ENCODE measurements at regions not wholly inside any gene's neighbourhood (a gene's known extent, or its start where the extent isn't known, plus 50 kb on each side); places are given as distances from the start of the nearest gene placed in this dataset.

DNA sequence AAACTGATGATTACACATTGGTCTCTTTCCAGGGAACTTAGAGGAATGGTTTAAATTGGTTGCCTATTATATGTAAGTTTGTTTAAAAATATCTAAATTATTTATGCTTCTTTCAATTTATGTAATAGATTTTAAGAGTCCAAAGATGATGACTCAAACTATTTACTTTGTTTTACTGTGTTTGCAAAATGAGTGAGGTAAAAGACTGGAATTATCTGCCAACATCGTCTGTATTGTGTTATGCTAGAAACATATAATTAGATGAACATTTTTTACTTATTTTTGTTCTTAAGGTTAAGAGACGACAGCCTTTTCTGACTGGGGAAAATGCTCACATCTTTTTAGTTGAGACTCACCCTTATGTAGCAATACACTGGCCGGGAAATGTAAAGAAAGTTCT is 51.1 kb upstream of the SYTL5 start:
- Histone ChIP-seq H2BK12ac (ENCODE audit: low read depth, low read length) (no peak overlapping the region), H3K23ac (ENCODE audit: insufficient read length) (no peak overlapping the region), H3K27me3 (replicated peaks in 1 of 4; ENCODE audit: control insufficient read depth in 3 of 4, extremely low read depth in 1 of 4, insufficient read depth in 3 of 4, low read length in 3 of 4) (no peaks in the 10 kb centered on the region), H4K5ac (ENCODE audit: insufficient read length, low read depth, low read length) (no peak overlapping the region), H2AFZ (ENCODE audit: low read length) (no peak overlapping the region), H3K79me2 (ENCODE audit: control insufficient read depth in 1 of 2, insufficient read depth in 2 of 2, low read length in 2 of 2) (no peaks in the 10 kb centered on the region), H4K20me1 (replicated peaks in 1 of 2; ENCODE audit: control insufficient read depth in 1 of 2, insufficient read depth in 2 of 2, low read length in 2 of 2) (no peaks in the 10 kb centered on the region), H3K14ac (ENCODE audit: insufficient read length) (no peak overlapping the region), H3K56ac (replicated peaks; ENCODE audit: insufficient read length, low read depth, low read length) (no peak overlapping the region), H3K4me2 (ENCODE audit: insufficient read depth in 1 of 2, low read depth in 2 of 2, low read length in 2 of 2) (no peak overlapping the region), H3K23me2 (ENCODE audit: low read depth, low read length) (no peaks in the 10 kb centered on the region), H3K4me1 (replicated peaks in 1 of 4; ENCODE audit: control insufficient read depth in 3 of 4, insufficient read depth in 4 of 4, low read length in 3 of 4) (no peaks in the 10 kb centered on the region), H3K4me3 (ENCODE audit: extremely low read depth in 1 of 4, insufficient read depth in 2 of 4, low read depth in 3 of 4, low read length in 4 of 4) (no peak overlapping the region), H3K36me3 (ENCODE audit: control insufficient read depth in 2 of 4, insufficient read depth in 4 of 4, low read length in 3 of 4) (no peaks in the 10 kb centered on the region), H3K9me3 (ENCODE audit: insufficient read depth in 2 of 2, low read depth in 1 of 2, low read length in 1 of 2) (no peaks in the 10 kb centered on the region), H2BK5ac (ENCODE audit: low read depth, low read length) (no peak overlapping the region), H3K18ac (ENCODE audit: extremely low read depth, low read length) (no peak overlapping the region), H2BK120ac (replicated peaks; ENCODE audit: low read depth, low read length) (no peak overlapping the region), H3K4ac (replicated peaks; ENCODE audit: insufficient read length, low read depth, low read length) (no peak overlapping the region), H3K27ac (ENCODE audit: low read depth, low read length) (no peak overlapping the region), H2BK20ac (ENCODE audit: low read length) (no peak overlapping the region), H2AK5ac (ENCODE audit: low read depth, low read length) (no peak overlapping the region), H2BK15ac (ENCODE audit: low read length) (no peak overlapping the region), H4K8ac (ENCODE audit: extremely low read depth, insufficient read depth, low read length) (no peak overlapping the region), H4K91ac (replicated peaks; ENCODE audit: insufficient read length, low read length) (no peak overlapping the region), H3K79me1 (ENCODE audit: low read depth, low read length) (no peaks in the 10 kb centered on the region), H3K9ac (replicated peaks in 1 of 4; ENCODE audit: extremely low read depth in 1 of 4, low read depth in 3 of 4, low read length in 3 of 4) (no peak overlapping the region)
- POLR2A ChIA-PET (ENCODE audit: partially characterized antibody), result no interaction called here
- DNase-seq (ENCODE audit: low read depth in 1 of 2, low spot score in 2 of 2), result no peak
- FAIRE-seq, result no peak
- TF ChIP-seq, protein P1, sequence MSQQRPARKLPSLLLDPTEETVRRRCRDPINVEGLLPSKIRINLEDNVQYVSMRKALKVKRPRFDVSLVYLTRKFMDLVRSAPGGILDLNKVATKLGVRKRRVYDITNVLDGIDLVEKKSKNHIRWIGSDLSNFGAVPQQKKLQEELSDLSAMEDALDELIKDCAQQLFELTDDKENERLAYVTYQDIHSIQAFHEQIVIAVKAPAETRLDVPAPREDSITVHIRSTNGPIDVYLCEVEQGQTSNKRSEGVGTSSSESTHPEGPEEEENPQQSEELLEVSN (IDR thresholded peaks at IDR 0.05), result no peak
- TF ChIP-seq HDAC2 (IDR thresholded peaks at IDR 0.05; ENCODE audit: borderline replicate concordance in 1 of 2, low read depth in 2 of 2, low read length in 2 of 2), result no peak
- TF ChIP-seq GABPA (IDR thresholded peaks at IDR 0.05; ENCODE audit: borderline replicate concordance, insufficient read depth, low read length), result no peak
- TF ChIP-seq, protein P2, sequence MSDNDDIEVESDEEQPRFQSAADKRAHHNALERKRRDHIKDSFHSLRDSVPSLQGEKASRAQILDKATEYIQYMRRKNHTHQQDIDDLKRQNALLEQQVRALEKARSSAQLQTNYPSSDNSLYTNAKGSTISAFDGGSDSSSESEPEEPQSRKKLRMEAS (IDR thresholded peaks at IDR 0.05), result no peak
- TF ChIP-seq TAF7 (optimal IDR thresholded peaks at IDR 0.05; ENCODE audit: borderline replicate concordance, low read depth, low read length), result no peak
- no peak for TF ChIP-seq GTF2F1 (IDR thresholded peaks at IDR 0.05; ENCODE audit: borderline replicate concordance, low read depth, low read length)
- TF ChIP-seq POLR2AphosphoS5 (IDR thresholded peaks at IDR 0.05; ENCODE audit: low read depth, low read length), result no peak
- 89% methylated on average over 3 of the region's 3 CpGs; no CpG with 5 or more reads in 1 of the 2 experiments for WGBS, 2 experiments (ENCODE audit: extremely low coverage in 1 of 2, insufficient coverage in 1 of 2, insufficient read length in 1 of 2, insufficient replicate concordance in 2 of 2, low coverage in 1 of 2, low lambda C conversion rate in 2 of 2, missing lambda C conversion rate in 1 of 2)
- CTCF ChIA-PET (ENCODE audit: partially characterized antibody), result no interaction called here
